PC-9 (cell line): ENCODE measurements at regions not wholly inside any gene's neighbourhood (a gene's known extent, or its start where the extent isn't known, plus 50 kb on each side); places are given as distances from the start of the nearest gene placed in this dataset.

ENCODE experiments used
- BruUV-seq: library from RNA; stranded (reverse); fragments of 400-500 nt; replicated peaks from 2 replicates; lab custom pipeline; 2021; lab: Mats Ljungman, UMichigan
- CTCF ChIA-PET: fragments of 300-600 bp; sonication (Branson Sonifier 250); formaldehyde crosslinking; loops from one replicate; lab custom pipeline; 2022; ENCODE audit warnings: antibody characterized with exemption; lab: Charles Lee
- POLR2A ChIA-PET: fragments of 300-600 bp; sonication (Branson Sonifier 250); formaldehyde crosslinking; loops from one replicate; lab custom pipeline; 2022; ENCODE audit warnings: antibody characterized with exemption; ENCODE audit not compliant: unreplicated experiment; lab: Charles Lee
- DNase-seq, 2 experiments: peaks; one replicate each; pipeline versions ENCODE4 v3.0.0 to v3.0.0-alpha.2; 2015 to 2022; ENCODE audit warnings: mixed read lengths in 1 of 2
- H2AFZ ChIP-seq: fragments of 200-600 bp; sonication (generic); 2 replicates; pipeline ENCODE4 v1.8.1; 2017; ENCODE audit warnings: antibody characterized with exemption
- H3F3A ChIP-seq: fragments of 200-600 bp; sonication (generic); 2 replicates; pipeline ENCODE4 v1.8.1; 2017; ENCODE audit warnings: antibody characterized with exemption, mild to moderate bottlenecking, low read depth; ENCODE audit not compliant: insufficient read depth
- H3K27ac ChIP-seq: fragments of 200-600 bp; sonication (generic); 2 replicates; pipeline ENCODE4 v1.6.1; 2016; ENCODE audit warnings: mixed run types
- H3K27me3 ChIP-seq: fragments of 200-600 bp; sonication (generic); 2 replicates; pipeline ENCODE4 v1.6.1; 2016; ENCODE audit warnings: low read depth, mixed run types; ENCODE audit not compliant: insufficient read depth
- H3K36me3 ChIP-seq: fragments of 200-600 bp; sonication (generic); 2 replicates; pipeline ENCODE4 v1.6.1; 2016; ENCODE audit warnings: low read depth, mixed run types
- H3K4me1 ChIP-seq: fragments of 200-600 bp; sonication (generic); replicated peaks from 2 replicates; pipeline ENCODE4 v1.6.1; 2016; ENCODE audit warnings: mixed run types; ENCODE audit not compliant: insufficient read depth
- H3K4me2 ChIP-seq: fragments of 200-600 bp; sonication (generic); 2 replicates; pipeline ENCODE4 v1.6.1; 2017; ENCODE audit warnings: mixed run types
- H3K4me3 ChIP-seq: fragments of 200-600 bp; sonication (generic); 2 replicates; pipeline ENCODE4 v1.6.1; 2016; ENCODE audit warnings: mixed run types
- H3K79me2 ChIP-seq: fragments of 200-600 bp; sonication (generic); 2 replicates; pipeline ENCODE4 v1.6.1; 2017; ENCODE audit warnings: low read depth, mixed run types
- H3K9me2 ChIP-seq: fragments of 200-600 bp; sonication (generic); 2 replicates; pipeline ENCODE4 v1.8.1; 2017; ENCODE audit warnings: mild to moderate bottlenecking; ENCODE audit not compliant: insufficient read depth
- H3K9me3 ChIP-seq: fragments of 200-600 bp; sonication (generic); 2 replicates; pipeline ENCODE4 v1.8.1; 2016; ENCODE audit warnings: low read depth; ENCODE audit not compliant: insufficient read depth
- H4K20me1 ChIP-seq: fragments of 200-600 bp; sonication (generic); 2 replicates; pipeline ENCODE4 v1.8.1; 2017; ENCODE audit not compliant: insufficient read depth
- EZH2 ChIP-seq: fragments of 200-600 bp; sonication (generic); IDR thresholded peaks from 2 replicates; pipeline ENCODE4 v1.8.0; 2017; ENCODE audit warnings: antibody characterized with exemption, low read depth
- intact Hi-C: fragments of 100-400 bp; cut with micrococcal nuclease; formaldehyde crosslinking; loops from one replicate; pipeline ENCODE4 v1.10.0; 2022; ENCODE audit not compliant: unreplicated experiment
- TF ChIP-seq, protein P1 (sequence below): fragments of 200-600 bp; sonication (generic); conservative IDR thresholded peaks from 2 replicates; pipeline ENCODE4 v1.6.1; 2017; ENCODE audit warnings: mixed run types, antibody characterized with exemption, mild to moderate bottlenecking, moderate library complexity

DNA sequence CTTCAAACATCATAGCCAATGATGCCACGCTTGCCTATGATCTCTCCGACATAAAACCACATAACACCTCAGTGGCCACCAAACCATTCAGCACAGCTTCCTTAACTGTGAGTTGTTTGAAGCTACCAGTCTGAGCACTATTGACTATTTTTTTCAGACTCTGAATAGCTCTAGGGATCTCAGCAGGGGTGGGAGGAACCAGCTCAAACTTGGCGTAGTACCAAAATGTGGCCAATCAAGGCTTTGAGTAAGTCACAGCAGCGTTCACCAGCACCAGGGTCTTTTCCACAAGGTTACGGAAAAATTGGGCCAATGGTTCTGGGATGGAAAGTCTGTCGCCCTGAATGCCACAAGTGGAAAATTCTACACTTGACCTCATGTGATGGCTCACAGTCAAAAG is 70.6 kb downstream of the SMPDL3A start:
- intact Hi-C loops: loop anchor here (10.0 kb wide), 1 partner anchor 855 kb away; no protein-coding TSS in a partner anchor
- no TSS peak for BruUV-seq
- TF ChIP-seq, protein P1, sequence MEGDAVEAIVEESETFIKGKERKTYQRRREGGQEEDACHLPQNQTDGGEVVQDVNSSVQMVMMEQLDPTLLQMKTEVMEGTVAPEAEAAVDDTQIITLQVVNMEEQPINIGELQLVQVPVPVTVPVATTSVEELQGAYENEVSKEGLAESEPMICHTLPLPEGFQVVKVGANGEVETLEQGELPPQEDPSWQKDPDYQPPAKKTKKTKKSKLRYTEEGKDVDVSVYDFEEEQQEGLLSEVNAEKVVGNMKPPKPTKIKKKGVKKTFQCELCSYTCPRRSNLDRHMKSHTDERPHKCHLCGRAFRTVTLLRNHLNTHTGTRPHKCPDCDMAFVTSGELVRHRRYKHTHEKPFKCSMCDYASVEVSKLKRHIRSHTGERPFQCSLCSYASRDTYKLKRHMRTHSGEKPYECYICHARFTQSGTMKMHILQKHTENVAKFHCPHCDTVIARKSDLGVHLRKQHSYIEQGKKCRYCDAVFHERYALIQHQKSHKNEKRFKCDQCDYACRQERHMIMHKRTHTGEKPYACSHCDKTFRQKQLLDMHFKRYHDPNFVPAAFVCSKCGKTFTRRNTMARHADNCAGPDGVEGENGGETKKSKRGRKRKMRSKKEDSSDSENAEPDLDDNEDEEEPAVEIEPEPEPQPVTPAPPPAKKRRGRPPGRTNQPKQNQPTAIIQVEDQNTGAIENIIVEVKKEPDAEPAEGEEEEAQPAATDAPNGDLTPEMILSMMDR: no peak
- TF ChIP-seq EZH2: no peak
- 0 out of 2 replicates have a peak, but pooled peaks cover 5% of the 10 kb centered on the region for H3K9me2 ChIP-seq
- H3K4me3 ChIP-seq: no peak overlapping the region
- no peaks in the 10 kb centered on the region for H3K79me2 ChIP-seq
- no peaks in the 10 kb centered on the region for H3K9me3 ChIP-seq
- no peak overlapping the region for H2AFZ ChIP-seq
- no peak for DNase-seq
- H3K4me2 ChIP-seq: no peak overlapping the region
- ChIA-PET CTCF (no interaction called here), POLR2A (no interaction called here)
- H3K27ac ChIP-seq: no peak overlapping the region
- H3K36me3 ChIP-seq: no peaks in the 10 kb centered on the region
- H3K4me1 ChIP-seq: no peaks in the 10 kb centered on the region
- no peaks in the 10 kb centered on the region for H4K20me1 ChIP-seq
- H3F3A ChIP-seq: no peaks in the 10 kb centered on the region
- no peaks in the 10 kb centered on the region for H3K27me3 ChIP-seq

DNA sequence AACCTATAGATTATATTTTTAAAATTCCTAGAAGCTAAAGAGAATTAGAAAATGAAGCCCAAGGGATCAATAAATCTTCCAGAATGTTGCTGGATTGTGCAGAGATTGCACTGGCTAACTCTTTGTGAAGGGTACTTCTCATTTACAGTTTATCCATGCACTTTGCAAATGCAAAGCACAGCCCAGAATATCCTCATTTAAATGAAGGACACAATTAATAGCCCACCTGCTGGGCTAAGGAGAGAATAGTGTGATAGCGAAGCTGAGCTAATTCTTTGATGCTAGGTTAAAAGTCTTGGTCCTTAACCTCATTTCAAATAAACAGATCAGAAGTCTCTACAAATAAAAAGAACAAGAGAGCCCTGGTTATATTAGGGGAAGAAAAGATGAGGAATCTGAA is 72.5 kb downstream of the SMPDL3A start:
- ChIA-PET CTCF (no interaction called here), POLR2A (no interaction called here)
- H4K20me1 ChIP-seq: no peaks in the 10 kb centered on the region
- no peak overlapping the region for H3K27ac ChIP-seq
- H3K36me3 ChIP-seq: no peaks in the 10 kb centered on the region
- no peaks in the 10 kb centered on the region for H3K79me2 ChIP-seq
- TF ChIP-seq, protein P1: no peak
- no peak for TF ChIP-seq EZH2
- no TSS peak for BruUV-seq
- H3K4me2 ChIP-seq: no peak overlapping the region
- H3K4me3 ChIP-seq: no peak overlapping the region
- no peaks in the 10 kb centered on the region for H3K9me3 ChIP-seq
- no peaks in the 10 kb centered on the region for H3F3A ChIP-seq
- no peaks in the 10 kb centered on the region for H3K27me3 ChIP-seq
- intact Hi-C loops: loop anchor here (10.0 kb wide), 1 partner anchor 853 kb away; no protein-coding TSS in a partner anchor
- DNase-seq: no peak
- no peaks in the 10 kb centered on the region for H3K4me1 ChIP-seq
- H3K9me2 ChIP-seq: 0 out of 2 replicates have a peak, but pooled peaks cover 5% of the 10 kb centered on the region
- no peak overlapping the region for H2AFZ ChIP-seq

DNA sequence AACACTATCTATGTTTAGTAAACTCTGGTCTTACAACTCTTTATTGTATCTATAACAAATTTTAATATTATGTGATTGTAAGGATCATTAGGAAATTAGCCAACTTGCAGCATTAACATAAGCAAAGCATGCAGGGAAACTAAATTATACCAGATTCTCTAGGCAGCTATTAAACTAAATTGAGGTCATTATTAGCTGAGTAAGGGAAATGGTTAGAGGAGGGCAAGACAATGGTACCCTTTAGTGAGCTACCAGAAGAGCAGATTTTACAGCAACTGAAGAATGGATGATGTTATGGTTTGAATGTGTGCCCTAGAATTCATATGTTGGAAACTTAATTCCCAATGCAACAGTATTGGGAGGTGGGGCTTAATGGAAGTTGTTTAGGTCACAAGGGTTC is 79.1 kb downstream of the SMPDL3A start:
- BruUV-seq: no TSS peak
- Histone ChIP-seq H3K9me2 (no peaks in the 10 kb centered on the region), H2AFZ (no peak overlapping the region; the same call in 1 of the 2 replicates), H3K9me3 (no peaks in the 10 kb centered on the region), H3K79me2 (no peaks in the 10 kb centered on the region), H3K4me3 (no peak overlapping the region), H3K4me1 (no peaks in the 10 kb centered on the region), H4K20me1 (no peaks in the 10 kb centered on the region), H3K36me3 (no peaks in the 10 kb centered on the region), H3K4me2 (no peak overlapping the region), H3K27me3 (no peaks in the 10 kb centered on the region), H3K27ac (no peak overlapping the region), H3F3A (no peaks in the 10 kb centered on the region)
- DNase-seq: no peak
- no peak for TF ChIP-seq EZH2
- TF ChIP-seq, protein P1: no peak
- ChIA-PET POLR2A (no interaction called here), CTCF (no interaction called here)
- intact Hi-C loops: loop anchor here (5.0 to 10.0 kb wide), 2 partner anchors 514 to 847 kb away; no protein-coding TSS in a partner anchor
